RWPE2 (cell line): ENCODE measurements at regions not wholly inside any gene's neighbourhood (a gene's known extent, or its start where the extent isn't known, plus 50 kb on each side); places are given as distances from the start of the nearest gene placed in this dataset.

Experiments
- ATAC-seq: fragments of 200-7000 bp; cut with Tn5 transposase; 3 replicates; pipeline ENCODE4 v1.9.1; 2021; ENCODE audit warnings: low read depth
- DNase-seq: peaks from one replicate; pipeline ENCODE4 v3.0.0-alpha.2; 2020; ENCODE audit warnings: low spot score
- H3K27ac ChIP-seq: fragments of 450-650 bp; 2 replicates; pipeline ENCODE4 v1.5.1; 2017; ENCODE audit warnings: mild to moderate bottlenecking; ENCODE audit not compliant: poor library complexity, severe bottlenecking
- H3K27me3 ChIP-seq: fragments of 250-450 bp; sonication (Bioruptor Pico); 2 replicates; pipeline ENCODE4 v1.5.1; 2021; ENCODE audit warnings: mild to moderate bottlenecking, moderate library complexity; ENCODE audit not compliant: insufficient read depth, poor library complexity, severe bottlenecking
- H3K36me3 ChIP-seq: fragments of 250-450 bp; sonication (Bioruptor Pico); 2 replicates; pipeline ENCODE4 v1.5.1; 2020; ENCODE audit warnings: low read depth, mild to moderate bottlenecking, moderate library complexity
- H3K4me1 ChIP-seq: fragments of 250-450 bp; sonication (Bioruptor Pico); 2 replicates; pipeline ENCODE4 v1.5.1; 2021; ENCODE audit warnings: mild to moderate bottlenecking, moderate library complexity; ENCODE audit not compliant: insufficient read depth, poor library complexity, severe bottlenecking
- H3K4me3 ChIP-seq: fragments of 250-450 bp; sonication (Bioruptor Pico); 2 replicates; pipeline ENCODE4 v1.5.1; 2021; ENCODE audit warnings: mild to moderate bottlenecking, moderate library complexity; ENCODE audit not compliant: severe bottlenecking
- H3K9me3 ChIP-seq: fragments of 250-450 bp; sonication (Bioruptor Pico); 2 replicates; pipeline ENCODE4 v1.5.1; 2021; ENCODE audit warnings: mild to moderate bottlenecking, moderate library complexity; ENCODE audit not compliant: severe bottlenecking
- TF ChIP-seq, protein P1 (sequence below): fragments of 450-650 bp; IDR thresholded peaks from one replicate; pipeline ENCODE4 v1.5.1; 2017; ENCODE audit warnings: mild to moderate bottlenecking, moderate library complexity; ENCODE audit not compliant: poor library complexity, severe bottlenecking

DNA sequence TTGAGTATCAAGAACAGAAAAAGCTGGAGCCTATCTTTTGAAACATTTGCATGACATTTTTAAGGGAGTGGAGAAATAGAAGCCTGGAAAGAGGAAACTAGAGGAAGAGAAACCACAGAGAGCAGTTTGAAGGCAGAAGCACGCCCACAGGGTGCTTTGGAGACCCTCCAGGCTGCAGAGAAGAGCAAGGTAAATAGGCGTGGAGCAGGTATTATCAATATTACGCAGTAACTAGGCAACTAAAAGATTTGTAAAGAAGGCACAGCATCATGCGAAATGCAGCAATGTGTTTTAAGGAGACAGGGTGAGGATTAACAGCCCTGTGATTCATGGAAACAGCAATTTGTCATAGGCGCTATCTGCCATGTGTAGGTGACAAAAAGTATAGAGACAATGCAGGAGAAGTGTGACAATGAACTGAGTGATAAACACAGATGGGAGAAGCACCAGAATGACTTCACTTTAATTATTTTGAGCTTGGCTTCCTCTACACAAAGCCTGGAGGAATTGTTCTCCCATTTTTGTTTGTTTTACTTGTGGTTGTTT lies 281.2 kb downstream of the BRINP1 start:
- no peaks in the 10 kb centered on the region for H3K27me3 ChIP-seq
- no peak for ATAC-seq
- DNase-seq, result no peak

DNA sequence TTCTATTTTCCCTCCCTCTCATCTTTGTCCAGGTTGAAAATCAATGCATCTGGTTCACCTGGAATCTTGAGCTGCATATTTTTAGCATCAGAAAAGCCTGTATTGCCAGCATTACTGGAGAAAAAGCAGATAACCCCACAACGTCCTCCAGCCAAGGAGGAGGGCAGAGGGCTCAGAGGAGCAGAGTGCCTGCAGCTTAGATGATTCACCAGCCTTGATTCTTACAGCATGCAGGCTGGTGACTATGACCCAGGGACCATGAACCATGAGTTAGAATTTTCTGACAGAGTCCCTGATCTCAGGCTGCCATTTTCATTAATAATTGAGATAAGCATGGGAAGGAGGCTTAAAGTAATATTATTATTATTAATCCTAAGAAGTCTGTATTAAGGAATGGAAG lies 278.2 kb downstream of the BRINP1 start:
- Histone ChIP-seq H3K4me3 (no peak overlapping the region), H3K4me1 (no peaks in the 10 kb centered on the region), H3K9me3 (no peaks in the 10 kb centered on the region), H3K27me3 (no peaks in the 10 kb centered on the region), H3K27ac (no peak overlapping the region), H3K36me3 (no peaks in the 10 kb centered on the region)
- DNase-seq, result no peak
- TF ChIP-seq, protein P1, sequence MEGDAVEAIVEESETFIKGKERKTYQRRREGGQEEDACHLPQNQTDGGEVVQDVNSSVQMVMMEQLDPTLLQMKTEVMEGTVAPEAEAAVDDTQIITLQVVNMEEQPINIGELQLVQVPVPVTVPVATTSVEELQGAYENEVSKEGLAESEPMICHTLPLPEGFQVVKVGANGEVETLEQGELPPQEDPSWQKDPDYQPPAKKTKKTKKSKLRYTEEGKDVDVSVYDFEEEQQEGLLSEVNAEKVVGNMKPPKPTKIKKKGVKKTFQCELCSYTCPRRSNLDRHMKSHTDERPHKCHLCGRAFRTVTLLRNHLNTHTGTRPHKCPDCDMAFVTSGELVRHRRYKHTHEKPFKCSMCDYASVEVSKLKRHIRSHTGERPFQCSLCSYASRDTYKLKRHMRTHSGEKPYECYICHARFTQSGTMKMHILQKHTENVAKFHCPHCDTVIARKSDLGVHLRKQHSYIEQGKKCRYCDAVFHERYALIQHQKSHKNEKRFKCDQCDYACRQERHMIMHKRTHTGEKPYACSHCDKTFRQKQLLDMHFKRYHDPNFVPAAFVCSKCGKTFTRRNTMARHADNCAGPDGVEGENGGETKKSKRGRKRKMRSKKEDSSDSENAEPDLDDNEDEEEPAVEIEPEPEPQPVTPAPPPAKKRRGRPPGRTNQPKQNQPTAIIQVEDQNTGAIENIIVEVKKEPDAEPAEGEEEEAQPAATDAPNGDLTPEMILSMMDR, result no peak
- ATAC-seq, result no peak

More for the DNA sequence above, 281.2 kb downstream of the BRINP1 start:
- Histone ChIP-seq H3K4me1 (no peaks in the 10 kb centered on the region), H3K4me3 (no peak overlapping the region), H3K9me3 (no peaks in the 10 kb centered on the region), H3K36me3 (no peaks in the 10 kb centered on the region), H3K27ac (no peak overlapping the region)
- TF ChIP-seq, protein P1, result no peak

DNA sequence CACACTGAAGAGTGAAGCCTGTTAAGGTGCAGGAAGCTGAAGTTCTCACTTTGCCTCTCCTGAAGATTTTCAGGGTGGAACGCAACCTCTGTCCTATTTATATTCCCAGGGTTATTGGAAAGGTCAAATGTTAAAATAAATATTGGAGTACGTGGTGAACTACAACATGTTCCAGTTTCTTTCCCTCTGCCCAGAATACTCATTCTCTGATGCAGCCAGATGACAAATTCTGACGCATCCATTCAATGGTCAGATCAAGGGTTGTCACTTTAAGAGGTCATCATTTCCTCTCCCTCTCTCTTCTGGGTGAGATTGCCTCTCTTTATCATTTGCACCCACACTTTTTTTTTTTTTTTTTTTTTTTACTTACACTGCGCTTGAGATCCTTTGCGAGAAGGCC lies 277.1 kb downstream of the BRINP1 start:
- TF ChIP-seq, protein P1, result no peak
- ATAC-seq, result no peak
- Histone ChIP-seq H3K27me3 (no peaks in the 10 kb centered on the region), H3K4me3 (no peak overlapping the region), H3K27ac (no peak overlapping the region), H3K4me1 (no peaks in the 10 kb centered on the region), H3K36me3 (no peaks in the 10 kb centered on the region), H3K9me3 (no peaks in the 10 kb centered on the region)
- no peak for DNase-seq

DNA sequence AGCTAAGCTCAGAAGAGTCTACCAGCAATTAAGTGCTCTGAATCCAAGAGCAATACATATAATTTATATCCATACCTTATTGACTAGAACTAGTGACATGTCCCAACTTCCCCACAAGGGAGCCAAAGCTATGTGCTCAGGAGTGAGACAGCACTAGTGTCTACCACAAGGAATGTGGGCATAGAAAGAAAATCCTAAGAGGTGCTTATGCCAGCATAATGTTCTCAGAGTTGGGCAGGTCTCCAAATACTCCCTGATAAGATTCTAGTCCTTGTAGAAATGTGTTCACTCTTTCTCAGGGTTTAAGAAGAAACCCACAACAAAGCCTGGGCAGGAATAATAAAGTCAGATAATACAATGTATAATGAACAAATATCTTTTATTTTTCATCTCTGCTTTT lies 275.1 kb downstream of the BRINP1 start:
- Histone ChIP-seq H3K9me3 (no peaks in the 10 kb centered on the region), H3K4me3 (no peak overlapping the region), H3K27ac (no peak overlapping the region), H3K27me3 (no peaks in the 10 kb centered on the region), H3K36me3 (no peaks in the 10 kb centered on the region), H3K4me1 (no peaks in the 10 kb centered on the region)
- TF ChIP-seq, protein P1, result no peak
- ATAC-seq (no peak), DNase-seq (no peak)

DNA sequence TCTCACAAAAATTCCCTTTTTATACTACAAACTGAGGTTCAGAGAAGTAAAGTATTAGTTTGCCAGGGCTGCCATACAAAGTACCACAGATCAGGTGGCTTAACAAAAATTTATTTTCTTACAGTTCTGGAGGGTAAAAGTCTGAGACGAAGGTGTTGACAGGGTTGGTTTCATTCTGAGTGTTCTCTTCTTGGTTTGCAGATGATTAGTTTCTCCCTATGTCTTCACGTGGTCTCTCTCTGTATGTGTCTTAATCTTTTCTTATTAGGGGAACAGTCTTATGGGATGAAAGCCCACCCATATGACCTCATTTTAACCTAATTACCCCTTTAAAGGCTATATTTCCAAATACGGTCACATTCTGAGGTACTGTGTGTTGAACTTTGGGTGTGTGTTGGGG lies 274.2 kb downstream of the BRINP1 start:
- no peaks in the 10 kb centered on the region for H3K9me3 ChIP-seq

More for the DNA sequence above, 274.2 kb downstream of the BRINP1 start:
- Histone ChIP-seq H3K36me3 (no peaks in the 10 kb centered on the region), H3K27me3 (no peaks in the 10 kb centered on the region), H3K4me3 (no peak overlapping the region), H3K27ac (no peak overlapping the region), H3K4me1 (no peaks in the 10 kb centered on the region)
- TF ChIP-seq, protein P1, result no peak
- DNase-seq (no peak), ATAC-seq (no peak)
